Lower leg skin (tissue), 4 donors: ENCODE measurements at regions not wholly inside any gene's neighbourhood (a gene's known extent, or its start where the extent isn't known, plus 50 kb on each side); places are given as distances from the start of the nearest gene placed in this dataset.

ENCODE experiments used
- DNase-seq, 2 donors: peaks; one replicate each; pipeline ENCODE4 v3.0.0-alpha.2; 2019; ENCODE audit warnings: low spot score in 2 of 2
- H3K4me3 ChIP-seq: fragments of 200-600 bp; sonication (generic); 2 replicates; pipeline ENCODE4 v1.5.1; 2017; ENCODE audit warnings: mild to moderate bottlenecking, low read depth; ENCODE audit not compliant: poor library complexity, severe bottlenecking
- POLR2A ChIP-seq, 2 donors: fragments of 450-650 bp; IDR thresholded peaks; one replicate each; pipeline ENCODE4 v1.6.1; 2016 to 2017; ENCODE audit warnings: antibody characterized with exemption in 2 of 2, mild to moderate bottlenecking in 1 of 2, moderate library complexity in 1 of 2
- WGBS, 2 donors: methylation state at CpG; one replicate each; pipeline ENCODE4 v1.1.5; 2018; 5-methylcytosine and 5-hydroxymethylcytosine counted together
- intact Hi-C: fragments of 100-400 bp; cut with DNase I; formaldehyde crosslinking; loops from one replicate; pipeline ENCODE4 v1.15.0; 2023; ENCODE audit warnings: low total_unique reads
- TF ChIP-seq, protein P1 (sequence below), 3 donors: fragments of 450-650 bp; IDR thresholded peaks; one replicate each; pipeline ENCODE4 v1.5.1; 2016; ENCODE audit warnings: antibody characterized with exemption in 3 of 3, mild to moderate bottlenecking in 3 of 3, moderate library complexity in 2 of 3

GRCh38 chr1:207218512-207219362 is 102.7 kb upstream of the CD55 start:
- no peak overlapping the region for H3K4me3 ChIP-seq
- no peak for TF ChIP-seq POLR2A (IDR thresholded peaks at IDR 0.05)
- TF ChIP-seq, protein P1, sequence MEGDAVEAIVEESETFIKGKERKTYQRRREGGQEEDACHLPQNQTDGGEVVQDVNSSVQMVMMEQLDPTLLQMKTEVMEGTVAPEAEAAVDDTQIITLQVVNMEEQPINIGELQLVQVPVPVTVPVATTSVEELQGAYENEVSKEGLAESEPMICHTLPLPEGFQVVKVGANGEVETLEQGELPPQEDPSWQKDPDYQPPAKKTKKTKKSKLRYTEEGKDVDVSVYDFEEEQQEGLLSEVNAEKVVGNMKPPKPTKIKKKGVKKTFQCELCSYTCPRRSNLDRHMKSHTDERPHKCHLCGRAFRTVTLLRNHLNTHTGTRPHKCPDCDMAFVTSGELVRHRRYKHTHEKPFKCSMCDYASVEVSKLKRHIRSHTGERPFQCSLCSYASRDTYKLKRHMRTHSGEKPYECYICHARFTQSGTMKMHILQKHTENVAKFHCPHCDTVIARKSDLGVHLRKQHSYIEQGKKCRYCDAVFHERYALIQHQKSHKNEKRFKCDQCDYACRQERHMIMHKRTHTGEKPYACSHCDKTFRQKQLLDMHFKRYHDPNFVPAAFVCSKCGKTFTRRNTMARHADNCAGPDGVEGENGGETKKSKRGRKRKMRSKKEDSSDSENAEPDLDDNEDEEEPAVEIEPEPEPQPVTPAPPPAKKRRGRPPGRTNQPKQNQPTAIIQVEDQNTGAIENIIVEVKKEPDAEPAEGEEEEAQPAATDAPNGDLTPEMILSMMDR (IDR thresholded peaks at IDR 0.05), result no peak
- intact Hi-C loops, result no loop called here
- WGBS, 2 donors, result 46% methylated on average over 6 of the region's 6 CpGs
- DNase-seq, result no peak

DNA sequence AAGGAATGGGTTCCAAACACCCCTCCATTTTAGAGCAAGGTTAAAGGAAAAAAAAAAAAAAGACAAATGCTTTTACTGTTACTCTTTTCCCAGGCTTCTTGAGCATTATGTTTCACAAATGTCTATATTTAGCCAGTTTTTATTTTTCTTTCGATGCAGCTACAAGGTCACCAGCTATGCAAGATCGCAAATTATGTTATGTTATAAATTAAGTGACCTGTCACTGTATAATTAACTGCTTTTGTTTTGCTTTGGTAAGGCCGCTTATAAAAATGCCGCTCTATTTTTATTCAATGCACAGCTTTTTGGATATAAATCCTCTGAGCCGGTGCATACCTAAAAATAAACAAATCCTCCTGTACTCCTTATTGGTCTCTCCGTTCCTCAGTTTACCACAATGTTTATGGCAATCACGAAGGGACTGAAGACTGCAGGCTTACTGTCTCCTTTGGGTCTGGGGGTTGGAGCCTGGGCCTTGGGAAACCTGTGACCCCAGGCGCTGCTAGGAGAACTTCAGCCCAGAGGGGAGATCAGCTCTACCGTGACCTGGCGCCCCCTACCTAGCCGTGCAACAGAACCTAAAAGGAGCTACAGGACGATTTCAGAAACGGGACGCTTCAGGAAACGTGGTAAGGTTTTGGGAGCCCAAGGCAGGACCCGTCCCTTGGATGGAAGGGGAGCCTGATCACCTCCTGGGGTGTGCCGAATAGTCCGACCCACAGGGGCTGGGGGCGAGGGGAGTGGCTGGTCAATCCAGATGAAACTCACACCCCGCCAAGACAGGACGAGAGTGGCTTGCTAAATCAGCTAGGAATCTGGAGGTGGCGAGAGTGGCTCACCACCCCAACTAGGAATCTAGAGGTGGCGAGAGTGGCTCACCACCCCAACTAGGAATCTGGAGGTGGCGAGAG is 101.2 kb upstream of the CD55 start:
- no peak for DNase-seq
- intact Hi-C loops, result no loop called here
- no peak overlapping the region for H3K4me3 ChIP-seq
- TF ChIP-seq, protein P1 (IDR thresholded peaks at IDR 0.05), result no peak
- no peak for TF ChIP-seq POLR2A (IDR thresholded peaks at IDR 0.05)
- WGBS, 2 donors, result 88 to 89% methylated on average over 24 of the region's 24 CpGs

DNA sequence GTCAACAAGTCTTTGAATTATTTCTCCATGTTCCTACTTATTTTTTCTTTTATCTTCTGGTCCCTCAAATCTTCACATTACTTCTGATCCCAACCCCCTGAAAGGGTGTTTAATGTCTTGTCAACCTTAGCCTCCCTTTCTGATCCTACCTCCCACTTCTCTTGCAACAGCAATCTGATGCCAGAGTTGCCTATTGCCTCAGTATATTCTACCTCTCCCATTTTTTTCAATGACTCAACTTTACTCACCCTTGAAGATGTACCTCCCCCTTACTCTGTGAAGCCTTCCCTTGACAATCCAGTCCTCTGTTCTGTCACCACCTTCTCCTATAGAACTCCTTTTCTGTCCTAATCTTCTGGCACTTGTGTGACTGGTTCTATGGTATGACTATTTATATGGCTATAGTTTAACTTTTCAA is 99.5 kb upstream of the CD55 start:
- TF ChIP-seq, protein P1 (IDR thresholded peaks at IDR 0.05), result no peak
- no peak for TF ChIP-seq POLR2A (IDR thresholded peaks at IDR 0.05)
- DNase-seq, result no peak
- no peak overlapping the region for H3K4me3 ChIP-seq
- intact Hi-C loops, result no loop called here

DNA sequence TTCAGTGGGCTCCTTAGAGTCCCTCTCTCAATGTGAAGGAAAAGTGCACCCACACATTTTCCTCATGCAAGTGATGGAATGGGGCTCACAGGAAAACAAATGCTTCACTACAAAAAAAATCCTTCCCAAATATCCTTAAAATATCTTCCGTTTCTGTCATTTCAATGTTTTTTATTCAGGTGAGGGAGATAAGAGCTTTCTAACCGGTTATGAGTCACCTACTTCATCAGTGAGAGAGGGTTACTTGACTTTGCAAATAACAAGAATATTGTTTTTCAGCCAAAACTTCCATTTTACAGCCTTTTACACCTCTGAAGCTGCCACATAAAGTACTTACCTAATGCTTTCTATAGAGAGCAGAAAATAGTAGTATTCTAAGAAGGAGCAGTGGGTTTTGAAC is 98.3 kb upstream of the CD55 start:
- no peak overlapping the region for H3K4me3 ChIP-seq
- intact Hi-C loops, result no loop called here
- WGBS, 2 donors, result 66% methylated on average over 2 of the region's 2 CpGs
- no peak for DNase-seq
- TF ChIP-seq, protein P1 (IDR thresholded peaks at IDR 0.05), result no peak
- TF ChIP-seq POLR2A (IDR thresholded peaks at IDR 0.05), result no peak

GRCh38 chr1:207224666-207225065 is 96.8 kb upstream of the CD55 start:
- DNase-seq, result no peak
- TF ChIP-seq POLR2A (IDR thresholded peaks at IDR 0.05), result no peak
- TF ChIP-seq, protein P1 (IDR thresholded peaks at IDR 0.05), result no peak
- no peak overlapping the region for H3K4me3 ChIP-seq
- intact Hi-C loops, result no loop called here
